ENCODE measurements at regions not wholly inside any gene's neighbourhood (a gene's known extent, or its start where the extent isn't known, plus 50 kb on each side); places are given as distances from the start of the nearest gene placed in this dataset.

GRCh38 chr4:180637616-180638015 is 1605.6 kb upstream of the TENM3 start:
- no peak for DNase-seq

DNA sequence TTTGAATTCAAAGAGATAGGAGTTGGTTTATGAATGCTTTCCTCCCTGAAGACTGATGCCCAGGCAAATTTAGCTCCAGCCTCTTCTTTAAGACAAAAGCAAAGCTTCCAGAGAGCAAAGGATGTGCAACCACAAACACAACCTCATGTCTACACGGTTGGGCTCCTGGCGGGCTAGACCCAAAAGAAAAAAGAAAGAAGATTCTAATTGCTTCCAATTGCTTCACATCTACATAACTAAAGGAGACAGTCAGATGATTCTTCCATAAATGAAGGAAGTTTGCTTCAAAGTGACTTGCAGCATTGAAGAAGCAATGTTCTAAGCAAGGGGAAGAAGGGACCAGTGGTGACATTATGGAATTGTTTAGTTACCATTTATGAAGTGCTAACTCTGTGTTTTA is 1603.0 kb upstream of the TENM3 start:
- DNase-seq, result no peak

GRCh38 chr4:180641495-180641894 is 1601.7 kb upstream of the TENM3 start:
- no peak for DNase-seq

DNA sequence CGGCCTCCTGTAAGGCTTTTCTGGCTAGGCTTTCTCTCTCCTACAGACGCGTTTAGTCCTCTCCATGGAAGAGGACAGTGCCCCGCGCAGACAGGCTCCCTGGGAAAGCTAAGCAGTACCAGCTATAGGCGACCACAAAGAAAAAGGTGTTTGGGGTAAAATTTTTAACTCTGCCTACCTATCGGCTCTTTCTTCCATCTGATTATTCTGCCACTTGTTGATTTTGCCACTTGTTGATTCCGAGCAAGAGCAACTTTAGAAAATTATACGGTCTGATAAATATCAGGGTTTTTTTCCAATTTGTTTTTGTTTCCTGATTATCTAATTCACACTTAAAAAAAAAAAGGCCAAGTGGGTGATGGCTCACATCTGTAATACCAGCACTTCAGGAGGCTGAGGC is 1600.5 kb upstream of the TENM3 start:
- DNase-seq, result no peak

- DNase-seq, result no peak
These were observed 1592.9 kb upstream of the TENM3 start for GRCh38 chr4:180650273-180650672.

GRCh38 chr4:180652533-180652932 is 1590.7 kb upstream of the TENM3 start:
- no peak for DNase-seq

GRCh38 chr4:180655886-180656285 is 1587.3 kb upstream of the TENM3 start:
- no peak for DNase-seq

GRCh38 chr4:180657881-180658280 is 1585.3 kb upstream of the TENM3 start:
- DNase-seq, result no peak

GRCh38 chr4:180664766-180665368 is 1578.3 kb upstream of the TENM3 start:
- peak; percentile 73 for DNase-seq

- DNase-seq, result no peak
These were observed 1577.7 kb upstream of the TENM3 start for GRCh38 chr4:180665481-180665880.

DNA sequence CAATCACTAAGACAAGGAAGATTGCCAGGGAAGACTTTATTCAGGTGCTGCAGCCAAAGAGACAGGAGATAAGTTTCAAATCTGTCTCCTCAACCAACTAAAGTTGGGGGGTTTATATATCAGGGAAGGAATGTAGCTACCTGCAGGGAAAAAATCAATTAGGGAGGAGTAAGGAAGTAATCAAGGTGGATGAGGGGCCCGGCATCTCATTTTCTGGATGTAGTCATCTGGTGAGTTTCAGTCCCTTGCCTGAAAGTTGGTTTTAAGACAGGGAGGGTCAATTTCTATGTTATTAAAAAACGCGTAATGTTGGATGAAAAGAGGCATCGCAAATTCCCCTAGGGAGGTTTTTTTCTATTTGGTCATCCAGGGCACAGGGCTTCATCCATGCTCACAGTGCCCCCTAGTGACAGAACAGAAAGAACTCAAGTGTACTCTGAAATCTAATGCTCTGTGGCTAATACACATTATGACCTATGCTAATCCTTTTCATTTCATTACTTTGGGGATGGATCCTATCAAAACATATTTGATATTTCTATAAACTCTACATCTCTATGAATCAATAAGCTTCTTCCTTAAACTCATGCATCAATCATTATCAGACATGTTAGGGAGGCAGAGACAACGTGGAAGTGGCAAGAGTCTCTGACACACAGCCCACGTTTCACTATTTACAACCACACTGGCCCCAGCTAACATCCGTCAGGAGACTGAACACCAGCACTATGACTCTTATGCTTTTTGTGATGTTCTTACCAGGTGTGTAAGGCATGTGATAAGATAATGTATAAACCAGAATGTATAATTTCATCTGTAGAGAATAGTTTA is 1577.0 kb upstream of the TENM3 start:
- peak; percentile 46 for DNase-seq

- DNase-seq, result no peak
These were observed 1574.5 kb upstream of the TENM3 start for GRCh38 chr4:180668732-180669131.

- DNase-seq, result no peak
These were observed 1573.5 kb upstream of the TENM3 start for GRCh38 chr4:180669680-180670079.

GRCh38 chr4:180674619-180675358 is 1568.4 kb upstream of the TENM3 start:
- DNase-seq, result no peak

DNA sequence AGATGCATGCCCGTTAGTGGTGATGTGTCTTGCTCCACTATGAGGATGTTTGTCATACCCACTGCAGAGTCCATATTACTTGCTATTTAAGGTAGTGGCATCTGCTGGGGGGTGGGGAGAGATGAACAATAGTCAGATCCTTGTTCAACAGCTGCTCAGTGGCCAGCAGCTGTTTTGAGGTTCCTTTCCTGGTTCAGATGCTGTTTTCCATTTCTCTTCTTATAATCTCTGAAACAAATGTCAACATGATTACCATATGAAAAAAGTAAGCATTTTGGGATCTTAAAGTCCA is 1567.9 kb upstream of the TENM3 start:
- no peak for DNase-seq

GRCh38 chr4:180680305-180680704 is 1562.9 kb upstream of the TENM3 start:
- no peak for DNase-seq

- no peak for DNase-seq
These were observed 1560.4 kb upstream of the TENM3 start for GRCh38 chr4:180682776-180683175.

DNA sequence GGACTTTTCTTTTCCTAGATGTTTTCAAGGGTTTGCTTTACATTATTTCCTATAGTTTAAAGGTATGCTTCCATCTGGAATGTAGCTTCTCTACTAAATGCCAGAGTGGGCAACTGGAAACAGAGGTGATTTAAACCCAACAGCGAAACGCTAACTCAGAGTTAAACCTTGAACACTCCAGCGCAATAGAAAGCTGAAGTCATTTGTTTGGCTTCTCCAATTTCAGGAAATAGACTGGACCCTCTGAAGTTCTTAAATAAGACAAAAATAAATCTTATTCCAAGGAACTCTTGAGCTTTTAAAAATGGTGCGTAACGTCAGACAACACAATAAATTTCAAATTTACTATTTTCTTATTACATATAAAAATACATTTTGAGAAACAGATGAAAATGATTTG is 1560.0 kb upstream of the TENM3 start:
- DNase-seq, result no peak

DNA sequence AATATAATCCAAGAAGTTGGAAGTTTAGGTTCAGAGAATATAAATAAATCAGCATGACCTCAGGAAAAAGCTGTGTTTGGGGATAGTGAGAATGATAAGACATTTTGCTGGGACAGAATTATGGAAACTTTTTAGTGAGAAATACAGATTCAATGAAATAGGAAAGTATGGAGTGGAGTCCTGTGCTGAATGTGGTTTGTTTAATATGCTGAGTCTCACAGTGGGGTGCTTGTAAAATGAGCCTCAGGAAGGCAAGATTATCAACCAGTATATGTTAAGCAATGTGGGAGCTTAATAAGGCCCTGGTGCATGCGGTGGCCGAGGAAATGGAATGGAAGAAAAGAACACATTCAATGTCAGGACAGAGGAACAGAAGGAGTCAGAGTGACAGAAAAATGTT is 1554.7 kb upstream of the TENM3 start:
- DNase-seq, result no peak

GRCh38 chr4:180694875-180695274 is 1548.3 kb upstream of the TENM3 start:
- DNase-seq, result no peak

GRCh38 chr4:180695851-180696250 is 1547.4 kb upstream of the TENM3 start:
- peak; percentile 61 for DNase-seq

GRCh38 chr4:180696460-180697092 is 1546.6 kb upstream of the TENM3 start:
- no peak for DNase-seq

GRCh38 chr4:180698550-180699195 is 1544.5 kb upstream of the TENM3 start:
- no peak for DNase-seq

All from amniotic stem cell (primary cell).